ENCODE measurements at regions not wholly inside any gene's neighbourhood (a gene's known extent, or its start where the extent isn't known, plus 50 kb on each side); places are given as distances from the start of the nearest gene placed in this dataset.

DNA sequence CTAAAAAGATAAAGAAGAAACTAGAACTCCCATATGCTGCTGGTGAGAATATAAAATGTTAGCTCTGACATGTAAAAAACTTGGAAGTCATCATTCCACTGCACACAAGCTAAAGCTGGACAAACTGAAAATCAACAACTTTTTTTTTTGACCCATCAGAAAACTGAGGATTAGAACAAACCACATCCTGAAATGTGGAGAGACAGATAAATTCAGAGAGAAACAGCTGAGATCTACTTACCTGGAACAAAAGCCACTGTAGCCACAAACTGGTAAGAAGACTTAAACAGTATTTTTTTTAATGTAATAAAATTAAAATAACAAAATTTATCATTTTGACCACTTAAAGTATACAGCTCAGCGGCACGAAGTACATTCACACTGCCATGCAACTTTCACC is 408.5 kb upstream of the RGS17 start:
- Histone ChIP-seq H2BK5ac (ENCODE audit: low read depth, low read length, poor library complexity, severe bottlenecking) (no peak overlapping the region), H3K27ac (ENCODE audit: insufficient read depth, low read length) (no peak overlapping the region), H2AFZ (replicated peaks; ENCODE audit: low read length, poor library complexity) (no peak overlapping the region), H2BK20ac (ENCODE audit: low read depth, low read length) (no peak overlapping the region), H4K8ac (ENCODE audit: low read depth in 2 of 2, low read length in 2 of 2) (no peak overlapping the region), H4K20me1 (ENCODE audit: insufficient read depth, low read length) (no peaks in the 10 kb centered on the region), H3K18ac (ENCODE audit: low read depth, low read length) (no peak overlapping the region), H2BK120ac (ENCODE audit: low read depth, low read length) (no peak overlapping the region), H3K27me3 (ENCODE audit: control insufficient read depth, insufficient read depth, low read length) (no peaks in the 10 kb centered on the region), H3K9ac (ENCODE audit: low read depth, low read length) (no peak overlapping the region), H3K79me1 (ENCODE audit: low read depth in 1 of 2, low read length in 2 of 2) (no peaks in the 10 kb centered on the region), H3K4me1 (ENCODE audit: control insufficient read depth, insufficient read depth, low read length) (no peaks in the 10 kb centered on the region), H2BK15ac (ENCODE audit: low read depth, low read length) (no peak overlapping the region), H4K91ac (ENCODE audit: insufficient read depth, low read depth, low read length) (no peak overlapping the region), H3K36me3 (ENCODE audit: control insufficient read depth, insufficient read depth, low read length) (no peaks in the 10 kb centered on the region), H3K14ac (replicated peaks; ENCODE audit: low read depth, low read length) (no peak overlapping the region), H3K9me1 (ENCODE audit: insufficient read depth, low read length) (no peaks in the 10 kb centered on the region), H3K56ac (ENCODE audit: extremely low read depth, insufficient read depth, low read length) (no peak overlapping the region), H3K4me3 (ENCODE audit: insufficient read depth, low read depth, low read length) (no peak overlapping the region), H2AK9ac (replicated peaks; ENCODE audit: low read depth, low read length, poor library complexity) (no peak overlapping the region), H3K23ac (ENCODE audit: low read depth, low read length) (no peak overlapping the region), H3K4me2 (ENCODE audit: low read depth, low read length) (no peak overlapping the region), H3K9me3 (ENCODE audit: control insufficient read depth, insufficient read depth, low read length) (peaks cover 10% of the 10 kb centered on the region), H3K4ac (ENCODE audit: low read depth, low read length) (no peak overlapping the region), H4K5ac (ENCODE audit: low read depth, low read length) (no peak overlapping the region), H2AK5ac (ENCODE audit: low read depth, low read length) (no peak overlapping the region)
- intact Hi-C loops (cut with micrococcal nuclease) (no loop called here), in situ Hi-C loops (cut with MboI; ENCODE audit: low sequenced_read_pairs) (no loop called here), dilution Hi-C loops (cut with HindIII; ENCODE audit: low sequenced_read_pairs, unreplicated experiment) (no loop called here)
- TF ChIP-seq MAZ (IDR thresholded peaks at IDR 0.05; ENCODE audit: borderline replicate concordance, low read depth, low read length) (no peak), CEBPB (IDR thresholded peaks at IDR 0.05; ENCODE audit: low read depth, low read length) (no peak), NFE2L2 (IDR thresholded peaks at IDR 0.05; ENCODE audit: low read depth, low read length) (no peak), RCOR1 (IDR thresholded peaks at IDR 0.05; ENCODE audit: insufficient replicate concordance, low read length) (no peak), FOS (IDR thresholded peaks at IDR 0.05; ENCODE audit: low read depth, low read length) (no peak), POLR2A (IDR thresholded peaks at IDR 0.05; ENCODE audit: low read depth, low read length) (no peak), MXI1 (IDR thresholded peaks at IDR 0.05; ENCODE audit: borderline replicate concordance, low read depth, low read length) (no peak), RAD21 (IDR thresholded peaks at IDR 0.05; ENCODE audit: low read length) (no peak), RFX5 (IDR thresholded peaks at IDR 0.05; ENCODE audit: low read depth, low read length) (no peak), CHD1 (IDR thresholded peaks at IDR 0.05; ENCODE audit: low read depth, low read length) (no peak), BHLHE40 (IDR thresholded peaks at IDR 0.05; ENCODE audit: low read depth, low read length) (no peak), SMC3 (IDR thresholded peaks at IDR 0.05; ENCODE audit: low read depth, low read length) (no peak), MAFK (IDR thresholded peaks at IDR 0.05; ENCODE audit: low read depth, low read length) (no peak)
- TF ChIP-seq, protein P1, sequence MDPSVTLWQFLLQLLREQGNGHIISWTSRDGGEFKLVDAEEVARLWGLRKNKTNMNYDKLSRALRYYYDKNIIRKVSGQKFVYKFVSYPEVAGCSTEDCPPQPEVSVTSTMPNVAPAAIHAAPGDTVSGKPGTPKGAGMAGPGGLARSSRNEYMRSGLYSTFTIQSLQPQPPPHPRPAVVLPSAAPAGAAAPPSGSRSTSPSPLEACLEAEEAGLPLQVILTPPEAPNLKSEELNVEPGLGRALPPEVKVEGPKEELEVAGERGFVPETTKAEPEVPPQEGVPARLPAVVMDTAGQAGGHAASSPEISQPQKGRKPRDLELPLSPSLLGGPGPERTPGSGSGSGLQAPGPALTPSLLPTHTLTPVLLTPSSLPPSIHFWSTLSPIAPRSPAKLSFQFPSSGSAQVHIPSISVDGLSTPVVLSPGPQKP (IDR thresholded peaks at IDR 0.05; ENCODE audit: borderline replicate concordance, low read depth, low read length), result no peak
- TF ChIP-seq, protein P2, sequence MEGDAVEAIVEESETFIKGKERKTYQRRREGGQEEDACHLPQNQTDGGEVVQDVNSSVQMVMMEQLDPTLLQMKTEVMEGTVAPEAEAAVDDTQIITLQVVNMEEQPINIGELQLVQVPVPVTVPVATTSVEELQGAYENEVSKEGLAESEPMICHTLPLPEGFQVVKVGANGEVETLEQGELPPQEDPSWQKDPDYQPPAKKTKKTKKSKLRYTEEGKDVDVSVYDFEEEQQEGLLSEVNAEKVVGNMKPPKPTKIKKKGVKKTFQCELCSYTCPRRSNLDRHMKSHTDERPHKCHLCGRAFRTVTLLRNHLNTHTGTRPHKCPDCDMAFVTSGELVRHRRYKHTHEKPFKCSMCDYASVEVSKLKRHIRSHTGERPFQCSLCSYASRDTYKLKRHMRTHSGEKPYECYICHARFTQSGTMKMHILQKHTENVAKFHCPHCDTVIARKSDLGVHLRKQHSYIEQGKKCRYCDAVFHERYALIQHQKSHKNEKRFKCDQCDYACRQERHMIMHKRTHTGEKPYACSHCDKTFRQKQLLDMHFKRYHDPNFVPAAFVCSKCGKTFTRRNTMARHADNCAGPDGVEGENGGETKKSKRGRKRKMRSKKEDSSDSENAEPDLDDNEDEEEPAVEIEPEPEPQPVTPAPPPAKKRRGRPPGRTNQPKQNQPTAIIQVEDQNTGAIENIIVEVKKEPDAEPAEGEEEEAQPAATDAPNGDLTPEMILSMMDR (conservative IDR thresholded peaks at IDR 0.05; ENCODE audit: low read depth, low read length), result no peak
- TF ChIP-seq, protein P3, sequence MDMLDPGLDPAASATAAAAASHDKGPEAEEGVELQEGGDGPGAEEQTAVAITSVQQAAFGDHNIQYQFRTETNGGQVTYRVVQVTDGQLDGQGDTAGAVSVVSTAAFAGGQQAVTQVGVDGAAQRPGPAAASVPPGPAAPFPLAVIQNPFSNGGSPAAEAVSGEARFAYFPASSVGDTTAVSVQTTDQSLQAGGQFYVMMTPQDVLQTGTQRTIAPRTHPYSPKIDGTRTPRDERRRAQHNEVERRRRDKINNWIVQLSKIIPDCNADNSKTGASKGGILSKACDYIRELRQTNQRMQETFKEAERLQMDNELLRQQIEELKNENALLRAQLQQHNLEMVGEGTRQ (IDR thresholded peaks at IDR 0.05; ENCODE audit: low read depth, low read length), result no peak
- no peak for DNase-seq
- CTCF ChIA-PET, result no interaction called here
- WGBS, 2 experiments (ENCODE audit: extremely low coverage in 2 of 2, insufficient read length in 1 of 2), result no CpG with 5 or more reads among the region's 2 CpGs
- BruUV-seq (replicated peaks), result no TSS peak
- no peak for ATAC-seq (ENCODE audit: low read depth)
- POLR2A ChIA-PET (ENCODE audit: unreplicated experiment), result no interaction called here
